ENCODE measurements at regions not wholly inside any gene's neighbourhood (a gene's known extent, or its start where the extent isn't known, plus 50 kb on each side); places are given as distances from the start of the nearest gene placed in this dataset.
A peak's percentile ranks its signal among the peaks of the same experiment; 100 is the strongest.

GRCh38 chr2:225938991-225939390 lies 539.5 kb downstream of the NYAP2 start:
- Histone ChIP-seq H3K27me3 (no peaks in the 10 kb centered on the region), H3K36me3 (replicated peaks; ENCODE audit: insufficient read depth, low read depth) (no peaks in the 10 kb centered on the region)
- TF ChIP-seq EZH2phosphoT487 (IDR thresholded peaks at IDR 0.05; ENCODE audit: low read depth, severe bottlenecking, unreplicated experiment) (no peak), CTCF (IDR thresholded peaks at IDR 0.05; ENCODE audit: poor library complexity) (no peak), EZH2 (IDR thresholded peaks at IDR 0.05; ENCODE audit: borderline replicate concordance) (no peak)

GRCh38 chr2:225937625-225938187 lies 538.2 kb downstream of the NYAP2 start:
- H3K36me3 ChIP-seq (replicated peaks; ENCODE audit: insufficient read depth, low read depth) = no peaks in the 10 kb centered on the region
- no peaks in the 10 kb centered on the region for H3K4me1 ChIP-seq (ENCODE audit: insufficient read depth)
- no peaks in the 10 kb centered on the region for H3K79me2 ChIP-seq
- WGBS (ENCODE audit: low lambda C conversion rate, missing lambda C conversion rate) = 96% methylated on average over 1 of the region's 1 CpG
- H2AFZ ChIP-seq = no peak overlapping the region
- no peak overlapping the region for H3K4me3 ChIP-seq
- no peak overlapping the region for H3K4me2 ChIP-seq
- peak; percentile 15 for DNase-seq (ENCODE audit: low spot score)
- TF ChIP-seq EZH2 (IDR thresholded peaks at IDR 0.05; ENCODE audit: borderline replicate concordance) = no peak
- no peak for TF ChIP-seq CTCF (IDR thresholded peaks at IDR 0.05; ENCODE audit: poor library complexity)
- no peak overlapping the region for H3K27ac ChIP-seq
- H3K27me3 ChIP-seq = no peaks in the 10 kb centered on the region
- no peaks in the 10 kb centered on the region for H4K20me1 ChIP-seq (ENCODE audit: insufficient read depth, poor library complexity, severe bottlenecking)
- H3K9me3 ChIP-seq (ENCODE audit: low read depth) = no peaks in the 10 kb centered on the region
- no peaks in the 10 kb centered on the region for H3K9me2 ChIP-seq (replicated peaks; ENCODE audit: insufficient read depth)

More at GRCh38 chr2:225938991-225939390, 539.5 kb downstream of the NYAP2 start:
- no peak overlapping the region for H3K4me2 ChIP-seq
- H3K4me3 ChIP-seq = no peak overlapping the region
- no peak overlapping the region for H3K27ac ChIP-seq
- H4K20me1 ChIP-seq (ENCODE audit: insufficient read depth, poor library complexity, severe bottlenecking) = no peaks in the 10 kb centered on the region
- no peaks in the 10 kb centered on the region for H3K4me1 ChIP-seq (ENCODE audit: insufficient read depth)
- DNase-seq (ENCODE audit: low spot score) = no peak
- H3K9me2 ChIP-seq (replicated peaks; ENCODE audit: insufficient read depth) = no peaks in the 10 kb centered on the region
- no peaks in the 10 kb centered on the region for H3K79me2 ChIP-seq
- 100% methylated on average over 1 of the region's 1 CpG for WGBS (ENCODE audit: low lambda C conversion rate, missing lambda C conversion rate)
- H2AFZ ChIP-seq = no peak overlapping the region
- no peaks in the 10 kb centered on the region for H3K9me3 ChIP-seq (ENCODE audit: low read depth)

GRCh38 chr2:225932811-225933413 lies 533.4 kb downstream of the NYAP2 start:
- whole genome bisulfite sequencing (ENCODE audit: low lambda C conversion rate, missing lambda C conversion rate) = 38% methylated on average over 1 of the region's 1 CpG
- Histone ChIP-seq H3K4me2 (no peak overlapping the region), H3K27me3 (no peaks in the 10 kb centered on the region), H4K20me1 (ENCODE audit: insufficient read depth, poor library complexity, severe bottlenecking) (no peaks in the 10 kb centered on the region), H2AFZ (no peak overlapping the region), H3K79me2 (no peaks in the 10 kb centered on the region), H3K4me1 (ENCODE audit: insufficient read depth) (no peaks in the 10 kb centered on the region), H3K27ac (no peak overlapping the region), H3K9me2 (replicated peaks; ENCODE audit: insufficient read depth) (no peaks in the 10 kb centered on the region), H3K4me3 (no peak overlapping the region), H3K9me3 (ENCODE audit: low read depth) (no peaks in the 10 kb centered on the region), H3K36me3 (replicated peaks; ENCODE audit: insufficient read depth, low read depth) (no peaks in the 10 kb centered on the region)
- no peak for TF ChIP-seq EZH2phosphoT487 (IDR thresholded peaks at IDR 0.05; ENCODE audit: low read depth, severe bottlenecking, unreplicated experiment)
- TF ChIP-seq CTCF (IDR thresholded peaks at IDR 0.05; ENCODE audit: poor library complexity) = no peak
- TF ChIP-seq EZH2 (IDR thresholded peaks at IDR 0.05; ENCODE audit: borderline replicate concordance) = no peak
- no peak for DNase-seq (ENCODE audit: low spot score)

Measured in hepatocyte (in vitro differentiated cells).